H9 (cell line): ENCODE measurements at regions not wholly inside any gene's neighbourhood (a gene's known extent, or its start where the extent isn't known, plus 50 kb on each side); places are given as distances from the start of the nearest gene placed in this dataset.

Experiments
- DNase-seq: peaks from one replicate; pipeline ENCODE4 v3.0.0-alpha.2; 2017
- H2AFZ ChIP-seq: one replicate; pipeline ENCODE4 v1.6.1; 2013; ENCODE audit warnings: mild to moderate bottlenecking, low read length, control low read depth, moderate library complexity
- H2AK5ac ChIP-seq: 2 replicates; pipeline ENCODE4 v1.6.1; 2013; ENCODE audit warnings: low read length, control low read depth, mixed read lengths; ENCODE audit not compliant: insufficient read length
- H2BK120ac ChIP-seq: one replicate; pipeline ENCODE4 v1.6.1; 2013; ENCODE audit warnings: low read depth, mild to moderate bottlenecking, low read length, control low read depth, inconsistent platforms; ENCODE audit not compliant: poor library complexity, severe bottlenecking
- H2BK12ac ChIP-seq: 2 replicates; pipeline ENCODE4 v1.6.1; 2013; ENCODE audit warnings: low read length, control low read depth, mixed read lengths, low read depth; ENCODE audit not compliant: insufficient read length
- H2BK15ac ChIP-seq: 2 replicates; pipeline ENCODE4 v1.6.1; 2013; ENCODE audit warnings: low read depth, low read length, control low read depth
- H2BK20ac ChIP-seq: one replicate; pipeline ENCODE4 v1.6.1; 2013; ENCODE audit warnings: low read depth, mild to moderate bottlenecking, low read length, control low read depth, inconsistent platforms; ENCODE audit not compliant: poor library complexity, severe bottlenecking
- H2BK5ac ChIP-seq: 2 replicates; pipeline ENCODE4 v1.6.1; 2013; ENCODE audit warnings: low read length, control low read depth, mixed read lengths; ENCODE audit not compliant: insufficient read length
- H3K14ac ChIP-seq: 2 replicates; pipeline ENCODE4 v1.6.1; 2013; ENCODE audit warnings: low read length, control low read depth; ENCODE audit not compliant: insufficient read depth
- H3K18ac ChIP-seq: 2 replicates; pipeline ENCODE4 v1.6.1; 2013; ENCODE audit warnings: low read depth, mild to moderate bottlenecking, mixed read lengths, low read length, control low read depth; ENCODE audit not compliant: insufficient read length
- H3K23ac ChIP-seq: 2 replicates; pipeline ENCODE4 v1.6.1; 2013; ENCODE audit warnings: low read length, control low read depth, mixed read lengths, low read depth; ENCODE audit not compliant: insufficient read length
- H3K23me2 ChIP-seq: 2 replicates; pipeline ENCODE4 v1.6.1; 2013; ENCODE audit warnings: low read depth, mild to moderate bottlenecking, mixed read lengths, low read length, control low read depth; ENCODE audit not compliant: insufficient read length, poor library complexity, severe bottlenecking
- H3K27ac ChIP-seq: 2 replicates; pipeline ENCODE4 v1.5.1; 2013; ENCODE audit warnings: low read length, control low read depth, mixed read lengths, low read depth; ENCODE audit not compliant: insufficient read length
- H3K27me3 ChIP-seq: 2 replicates; pipeline ENCODE4 v1.6.1; 2013; ENCODE audit warnings: low read length, control low read depth, inconsistent platforms; ENCODE audit not compliant: insufficient read depth
- H3K4ac ChIP-seq: 2 replicates; pipeline ENCODE4 v1.6.1; 2013; ENCODE audit warnings: low read depth, mild to moderate bottlenecking, control low read depth, inconsistent platforms, low read length, moderate library complexity
- H3K4me1 ChIP-seq: 2 replicates; pipeline ENCODE4 v1.6.1; 2013; ENCODE audit warnings: low read length, control low read depth, inconsistent platforms; ENCODE audit not compliant: insufficient read depth
- H3K4me2 ChIP-seq: 2 replicates; pipeline ENCODE4 v1.6.1; 2013; ENCODE audit warnings: low read length, control low read depth, mixed read lengths; ENCODE audit not compliant: insufficient read length, insufficient read depth
- H3K56ac ChIP-seq: 2 replicates; pipeline ENCODE4 v1.6.1; 2013; ENCODE audit warnings: low read depth, mild to moderate bottlenecking, mixed read lengths, low read length, control low read depth; ENCODE audit not compliant: insufficient read length
- H3K79me1 ChIP-seq: 2 replicates; pipeline ENCODE4 v1.6.1; 2013; ENCODE audit warnings: low read depth, mild to moderate bottlenecking, moderate library complexity, low read length, control low read depth, inconsistent platforms; ENCODE audit not compliant: insufficient read depth, poor library complexity, severe bottlenecking
- H3K79me2 ChIP-seq: 2 replicates; pipeline ENCODE4 v1.6.1; 2013; ENCODE audit warnings: low read length, control low read depth, inconsistent platforms; ENCODE audit not compliant: insufficient read depth
- H3K9ac ChIP-seq: 2 replicates; pipeline ENCODE4 v1.6.1; 2013; ENCODE audit warnings: low read length, control low read depth, mixed read lengths; ENCODE audit not compliant: insufficient read length; ENCODE audit errors: extremely low read depth
- H3K9me3 ChIP-seq: one replicate; pipeline ENCODE4 v1.6.1; 2013; ENCODE audit warnings: low read depth, low read length, inconsistent platforms; ENCODE audit not compliant: control insufficient read depth
- H3T11ph ChIP-seq: one replicate; pipeline ENCODE4 v1.6.1; 2013; ENCODE audit warnings: mild to moderate bottlenecking, low read length, control low read depth, inconsistent platforms
- H4K20me1 ChIP-seq: one replicate; pipeline ENCODE4 v1.6.1; 2013; ENCODE audit not compliant: control insufficient read depth, insufficient read length, insufficient read depth
- H4K5ac ChIP-seq: 2 replicates; pipeline ENCODE4 v1.6.1; 2013; ENCODE audit warnings: low read depth, mild to moderate bottlenecking, mixed read lengths, low read length, control low read depth; ENCODE audit not compliant: insufficient read length
- H4K8ac ChIP-seq: replicated peaks from 2 replicates; pipeline ENCODE4 v1.6.1; 2013; ENCODE audit warnings: low read length, control low read depth, mixed read lengths, low read depth; ENCODE audit not compliant: insufficient read length
- H4K91ac ChIP-seq: 2 replicates; pipeline ENCODE4 v1.6.1; 2013; ENCODE audit warnings: low read depth, mild to moderate bottlenecking, moderate library complexity, mixed read lengths, low read length, control low read depth; ENCODE audit not compliant: insufficient read length
- H3K27ac Mint-ChIP-seq, 3 experiments: 2 replicates in 2 of 3; 3 replicates in 1 of 3; pipeline ENCODE4 v1.8.0; 2020 to 2021; ENCODE audit warnings: mixed read lengths in 3 of 3, mild to moderate bottlenecking in 1 of 3, moderate library complexity in 1 of 3
- H3K27me3 Mint-ChIP-seq: 2 replicates; pipeline ENCODE4 v1.8.0; 2021; ENCODE audit warnings: low read depth, mild to moderate bottlenecking, moderate library complexity, mixed read lengths
- H3K36me3 Mint-ChIP-seq, 3 experiments: 2 replicates in 2 of 3; 3 replicates in 1 of 3; pipeline ENCODE4 v1.8.0; 2020 to 2021; ENCODE audit warnings: low read depth in 3 of 3, mixed read lengths in 3 of 3; ENCODE audit not compliant: insufficient read depth in 1 of 3
- H3K4me1 Mint-ChIP-seq, 2 experiments: 2 replicates each; pipeline ENCODE4 v1.8.0; 2020; ENCODE audit warnings: mixed read lengths in 2 of 2
- H3K4me3 Mint-ChIP-seq, 2 experiments: 2 replicates in 1 of 2; 3 replicates in 1 of 2; pipeline ENCODE4 v1.8.0; 2020 to 2021; ENCODE audit warnings: mild to moderate bottlenecking in 2 of 2, mixed read lengths in 2 of 2, moderate library complexity in 1 of 2
- H3K9me3 Mint-ChIP-seq, 2 experiments: 2 replicates in 1 of 2; 3 replicates in 1 of 2; pipeline ENCODE4 v1.8.0; 2020; ENCODE audit warnings: mild to moderate bottlenecking in 2 of 2, mixed read lengths in 2 of 2, moderate library complexity in 1 of 2
- WGBS: extraction: QIAGEN DNeasy Blood & Tissue Kit; methylation state at CpG from one replicate; pipeline ENCODE4 v1.1.7; 2013; ENCODE audit warnings: missing lambda C conversion rate, low lambda C conversion rate, mixed read lengths; ENCODE audit not compliant: insufficient read length; ENCODE audit errors: extremely low coverage; 5-methylcytosine and 5-hydroxymethylcytosine counted together
- TF ChIP-seq, protein P1 (sequence below): fragments of 200-600 bp; sonication (generic); conservative IDR thresholded peaks from 3 replicates; pipeline ENCODE4 v1.8.0; 2021; ENCODE audit warnings: antibody characterized with exemption, mild to moderate bottlenecking

DNA sequence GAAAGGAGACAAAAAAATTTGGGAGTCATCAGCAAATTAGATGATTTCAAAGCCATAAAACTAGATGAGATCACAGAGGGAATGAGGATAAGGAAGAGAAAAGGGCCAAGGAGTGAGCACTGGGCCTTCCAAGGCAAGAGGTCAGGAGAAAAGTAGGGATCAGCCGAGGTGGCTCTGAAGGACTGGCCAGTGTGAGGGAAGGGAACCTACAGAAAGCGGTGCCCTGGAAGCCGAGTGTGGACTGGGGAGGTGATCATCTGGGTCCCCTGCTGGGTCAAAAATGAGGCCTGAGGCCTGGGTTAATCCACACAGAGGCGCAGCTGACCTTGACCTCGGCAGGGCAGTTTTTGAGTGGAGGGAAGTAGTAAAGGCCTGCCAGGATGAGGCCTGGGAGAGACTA lies 133.8 kb downstream of the SMIM20 start:
- H3K56ac ChIP-seq = no peak overlapping the region
- no peak overlapping the region for H2BK5ac ChIP-seq
- H3K9me3 ChIP-seq = no peaks in the 10 kb centered on the region
- H3T11ph ChIP-seq = no peak overlapping the region
- H3K23ac ChIP-seq = no peak overlapping the region
- H4K8ac ChIP-seq = no peak overlapping the region
- no peaks in the 10 kb centered on the region for H3K79me2 ChIP-seq
- no peak overlapping the region for H2BK120ac ChIP-seq
- no peaks in the 10 kb centered on the region for H3K4me1 ChIP-seq
- H2BK15ac ChIP-seq = no peak overlapping the region
- DNase-seq = no peak
- TF ChIP-seq, protein P1, sequence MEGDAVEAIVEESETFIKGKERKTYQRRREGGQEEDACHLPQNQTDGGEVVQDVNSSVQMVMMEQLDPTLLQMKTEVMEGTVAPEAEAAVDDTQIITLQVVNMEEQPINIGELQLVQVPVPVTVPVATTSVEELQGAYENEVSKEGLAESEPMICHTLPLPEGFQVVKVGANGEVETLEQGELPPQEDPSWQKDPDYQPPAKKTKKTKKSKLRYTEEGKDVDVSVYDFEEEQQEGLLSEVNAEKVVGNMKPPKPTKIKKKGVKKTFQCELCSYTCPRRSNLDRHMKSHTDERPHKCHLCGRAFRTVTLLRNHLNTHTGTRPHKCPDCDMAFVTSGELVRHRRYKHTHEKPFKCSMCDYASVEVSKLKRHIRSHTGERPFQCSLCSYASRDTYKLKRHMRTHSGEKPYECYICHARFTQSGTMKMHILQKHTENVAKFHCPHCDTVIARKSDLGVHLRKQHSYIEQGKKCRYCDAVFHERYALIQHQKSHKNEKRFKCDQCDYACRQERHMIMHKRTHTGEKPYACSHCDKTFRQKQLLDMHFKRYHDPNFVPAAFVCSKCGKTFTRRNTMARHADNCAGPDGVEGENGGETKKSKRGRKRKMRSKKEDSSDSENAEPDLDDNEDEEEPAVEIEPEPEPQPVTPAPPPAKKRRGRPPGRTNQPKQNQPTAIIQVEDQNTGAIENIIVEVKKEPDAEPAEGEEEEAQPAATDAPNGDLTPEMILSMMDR = no peak
- peak overlapping the region; percentile 11 for H3K18ac ChIP-seq
- no peaks in the 10 kb centered on the region for H3K27me3 ChIP-seq
- no peak overlapping the region for H2AFZ ChIP-seq
- H2BK20ac ChIP-seq = no peak overlapping the region
- Mint-ChIP-seq H3K4me1 (peaks cover 22 to 25% of the 10 kb centered on the region in 2 experiments), H3K36me3 (peaks cover 0 to 5% (median 3%) of the 10 kb centered on the region in 3 experiments; a peak in 3 of 7 replicates), H3K4me3 (no peak overlapping the region), H3K9me3 (peaks cover 3% of the 10 kb centered on the region in 2 experiments; a peak in 4 of 5 replicates), H3K27me3 (peaks cover 14% of the 10 kb centered on the region), H3K27ac (peak overlapping the region in 1 of 3 experiments; percentile 61; a peak in 2 of 7 replicates)
- no peak overlapping the region for H3K4me2 ChIP-seq
- H4K91ac ChIP-seq = no peak overlapping the region
- H3K27ac ChIP-seq = no peak overlapping the region
- H2BK12ac ChIP-seq = no peak overlapping the region
- H3K14ac ChIP-seq = no peak overlapping the region; the same call in 1 of the 2 replicates
- no peak overlapping the region for H4K5ac ChIP-seq
- H3K9ac ChIP-seq = no peak overlapping the region
- H2AK5ac ChIP-seq = no peak overlapping the region
- WGBS = no CpG with 5 or more reads among the region's 5 CpGs
- H3K79me1 ChIP-seq = no peaks in the 10 kb centered on the region
- H3K23me2 ChIP-seq = no peaks in the 10 kb centered on the region
- H3K4ac ChIP-seq = no peak overlapping the region
- no peaks in the 10 kb centered on the region for H4K20me1 ChIP-seq
